22Rv1 (cell line): ENCODE measurements at regions not wholly inside any gene's neighbourhood (a gene's known extent, or its start where the extent isn't known, plus 50 kb on each side); places are given as distances from the start of the nearest gene placed in this dataset.
"Not testable (repeated sequence)": the region's sequence is repeated elsewhere in the genome, so short reads cannot be mapped to it uniquely, and the experiment has no call there.

Experiments
- CTCF ChIP-seq: fragments of 450-650 bp; IDR thresholded peaks from 2 replicates; pipeline ENCODE4 v1.5.1; 2017; ENCODE audit warnings: mild to moderate bottlenecking
- ZFX ChIP-seq: fragments of 450-650 bp; IDR thresholded peaks from 2 replicates; pipeline ENCODE4 v1.6.1; 2017; ENCODE audit warnings: antibody characterized with exemption, borderline replicate concordance

DNA sequence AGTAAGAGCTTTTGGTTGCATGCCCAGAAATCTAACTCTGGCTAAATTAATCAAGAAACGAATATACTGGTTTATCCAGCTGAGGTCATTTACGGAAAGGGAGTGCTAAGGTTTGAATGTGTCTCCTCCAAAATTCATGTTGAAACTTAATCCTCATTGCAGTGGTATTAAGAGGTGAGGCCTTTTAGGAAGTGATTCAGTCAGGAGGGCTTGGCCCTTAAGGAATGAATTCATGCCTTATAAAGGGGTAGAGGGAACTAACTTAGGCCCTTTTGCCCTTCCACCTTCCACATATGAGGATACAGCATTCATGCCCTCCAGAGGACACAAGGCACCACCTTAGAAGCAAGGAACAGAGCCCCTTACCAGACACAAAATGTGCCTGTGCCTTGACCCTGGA lies 74.7 kb downstream of the NPIPA8 start:
- TF ChIP-seq CTCF, ZFX: not testable (repeated sequence)
